Activated CD8-positive, alpha-beta memory T cell treated with anti-CD3 and anti-CD28 coated beads, Interleukin-2, amount 50 U/mL, for 4 hours (primary cell): ENCODE measurements at regions not wholly inside any gene's neighbourhood (a gene's known extent, or its start where the extent isn't known, plus 50 kb on each side); places are given as distances from the start of the nearest gene placed in this dataset.
"Not testable (repeated sequence)": the region's sequence is repeated elsewhere in the genome, so short reads cannot be mapped to it uniquely, and the experiment has no call there.

Source experiments
- DNase-seq: peaks from one replicate; pipeline ENCODE4 v3.0.0-alpha.2; 2020

DNA sequence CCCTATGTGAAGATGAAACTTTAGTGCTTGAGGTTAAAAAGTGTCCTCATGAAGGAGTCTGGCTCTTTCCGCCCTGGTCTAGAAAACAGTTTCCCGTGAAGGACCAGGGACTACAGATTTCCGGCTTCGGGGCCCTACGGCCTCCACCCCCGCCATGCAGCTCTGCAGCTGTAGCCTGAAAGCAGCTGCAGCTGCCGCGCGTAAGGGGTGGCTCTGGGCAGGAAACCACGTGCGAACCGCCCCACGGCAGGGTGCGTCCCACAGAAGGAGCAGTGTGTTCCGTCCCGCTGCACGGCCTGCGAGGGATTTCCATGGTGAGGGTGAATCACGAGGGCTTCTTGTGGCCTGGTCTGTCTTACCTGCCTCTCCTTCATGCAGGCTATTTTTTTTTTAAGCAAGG lies 117.0 kb downstream of the ERMARD start:
- peak; percentile 53 for DNase-seq

DNA sequence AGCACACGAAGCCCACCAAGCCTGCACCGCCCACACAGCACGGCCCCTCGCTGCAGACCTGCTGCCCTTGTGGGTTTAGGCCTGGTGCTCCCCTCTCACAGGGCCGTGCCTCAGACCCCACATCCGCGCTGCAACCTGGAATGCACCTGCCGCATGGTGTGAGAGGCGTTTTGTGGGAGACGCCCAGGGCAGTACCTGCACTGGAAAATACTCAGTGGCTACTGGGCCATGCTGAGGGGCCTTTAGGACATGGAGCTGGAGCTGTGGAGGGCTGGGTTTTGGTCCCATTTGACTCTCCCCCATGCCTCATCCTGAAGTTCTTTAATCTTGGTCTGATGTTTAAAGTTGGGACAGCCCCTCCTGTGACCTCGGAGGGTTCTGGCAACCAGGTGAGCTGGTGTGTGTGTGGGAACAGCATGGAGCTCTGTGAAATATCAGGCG lies 116.3 kb downstream of the ERMARD start:
- DNase-seq, result no peak

DNA sequence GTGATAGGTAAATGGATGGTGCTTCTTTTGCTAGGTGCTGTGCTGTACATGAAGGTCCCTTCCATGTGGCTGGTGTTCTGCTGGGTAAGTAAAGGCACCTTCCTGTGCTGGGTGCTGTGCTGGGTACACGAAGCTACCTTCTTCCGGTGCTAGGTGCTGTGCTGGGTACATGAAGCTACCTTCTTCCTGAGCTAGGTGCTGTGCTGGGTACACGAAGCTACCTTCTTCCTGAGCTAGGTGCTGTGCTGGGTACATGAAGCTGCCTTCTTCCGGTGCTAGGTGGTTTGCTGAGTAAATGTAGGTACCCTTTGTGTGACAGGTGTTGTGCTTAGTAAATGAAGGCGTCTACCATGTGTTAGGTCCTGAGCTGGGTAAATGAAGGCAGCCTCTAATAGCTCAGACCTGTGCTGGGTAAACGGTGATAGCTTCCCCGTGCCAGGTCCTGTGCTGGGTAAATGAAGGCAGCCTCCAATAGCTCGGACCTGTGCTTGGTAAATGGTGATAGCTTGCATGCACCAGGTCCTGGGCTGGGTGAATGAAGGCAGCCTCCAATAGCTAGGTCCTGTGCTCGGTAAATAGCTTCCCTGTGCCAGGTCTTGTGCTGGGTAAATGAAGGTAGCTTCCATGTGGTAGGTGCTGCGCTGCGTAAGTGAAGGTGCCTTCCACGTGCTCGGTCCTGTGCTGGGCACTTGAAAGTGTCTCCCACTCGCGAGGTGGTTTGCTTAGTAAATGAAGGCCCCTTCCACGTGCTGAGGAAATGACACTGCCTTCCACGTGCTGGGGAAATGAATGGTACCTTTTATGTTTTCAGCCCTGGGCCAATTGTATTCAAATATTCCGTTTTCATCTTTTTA lies 115.5 kb downstream of the ERMARD start:
- no peak for DNase-seq

DNA sequence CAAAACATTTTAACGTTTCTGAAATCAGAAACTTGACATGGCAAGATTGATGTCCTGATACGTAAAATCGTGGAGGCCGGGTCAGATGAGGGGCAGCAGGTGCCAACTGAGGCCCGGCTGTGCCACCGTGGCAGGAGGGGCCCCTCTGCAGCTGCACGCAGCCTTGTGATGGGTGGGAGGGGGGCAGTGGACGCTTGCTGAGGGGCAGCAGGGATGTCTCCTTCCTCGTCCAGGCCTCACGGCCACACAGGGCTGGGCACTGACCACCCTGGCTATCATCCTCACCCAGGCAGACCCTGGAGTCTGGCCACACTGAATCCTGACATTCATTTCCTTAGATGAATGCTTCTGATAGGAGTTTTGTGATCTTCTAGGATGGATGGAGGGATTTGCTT lies 114.7 kb downstream of the ERMARD start:
- DNase-seq, result no peak

DNA sequence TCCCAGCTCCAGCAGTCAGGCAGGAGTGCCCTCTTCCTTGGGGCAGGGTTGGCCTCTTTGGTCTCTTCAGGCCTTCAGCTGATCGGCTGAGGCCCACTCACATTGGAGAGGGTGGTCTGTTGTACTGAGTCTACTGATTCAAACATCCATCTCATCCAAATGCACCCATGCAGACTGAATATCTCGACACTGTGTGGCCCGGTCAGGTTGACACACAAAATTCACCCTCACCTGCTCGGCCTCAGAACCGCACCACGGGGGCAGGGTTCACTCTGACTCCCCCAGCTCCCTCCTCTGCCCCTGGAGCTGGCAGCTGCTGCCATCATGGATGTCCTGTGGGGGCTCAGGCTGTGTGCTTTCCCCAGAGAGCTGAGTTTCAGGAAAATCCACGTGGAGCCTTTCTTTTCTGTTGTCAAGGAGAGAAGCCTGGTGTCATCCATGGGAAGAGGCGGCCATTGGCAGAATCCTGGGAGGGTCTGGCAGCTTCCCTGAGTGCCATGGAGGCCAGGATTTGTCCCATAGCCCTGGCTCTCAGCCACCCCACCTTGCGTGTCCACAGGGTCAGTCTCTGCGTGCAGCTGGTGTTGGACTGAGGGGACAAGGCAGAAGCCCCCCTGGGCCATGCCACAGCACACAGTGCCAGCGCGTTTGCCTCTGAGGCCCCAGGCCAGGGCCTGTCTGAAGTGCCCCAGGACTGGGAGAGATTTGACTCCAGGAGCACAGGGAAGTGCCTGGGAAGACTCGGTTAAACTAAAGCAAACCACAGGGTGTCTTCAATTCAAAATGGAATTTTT lies 114.1 kb downstream of the ERMARD start:
- DNase-seq, result no peak

DNA sequence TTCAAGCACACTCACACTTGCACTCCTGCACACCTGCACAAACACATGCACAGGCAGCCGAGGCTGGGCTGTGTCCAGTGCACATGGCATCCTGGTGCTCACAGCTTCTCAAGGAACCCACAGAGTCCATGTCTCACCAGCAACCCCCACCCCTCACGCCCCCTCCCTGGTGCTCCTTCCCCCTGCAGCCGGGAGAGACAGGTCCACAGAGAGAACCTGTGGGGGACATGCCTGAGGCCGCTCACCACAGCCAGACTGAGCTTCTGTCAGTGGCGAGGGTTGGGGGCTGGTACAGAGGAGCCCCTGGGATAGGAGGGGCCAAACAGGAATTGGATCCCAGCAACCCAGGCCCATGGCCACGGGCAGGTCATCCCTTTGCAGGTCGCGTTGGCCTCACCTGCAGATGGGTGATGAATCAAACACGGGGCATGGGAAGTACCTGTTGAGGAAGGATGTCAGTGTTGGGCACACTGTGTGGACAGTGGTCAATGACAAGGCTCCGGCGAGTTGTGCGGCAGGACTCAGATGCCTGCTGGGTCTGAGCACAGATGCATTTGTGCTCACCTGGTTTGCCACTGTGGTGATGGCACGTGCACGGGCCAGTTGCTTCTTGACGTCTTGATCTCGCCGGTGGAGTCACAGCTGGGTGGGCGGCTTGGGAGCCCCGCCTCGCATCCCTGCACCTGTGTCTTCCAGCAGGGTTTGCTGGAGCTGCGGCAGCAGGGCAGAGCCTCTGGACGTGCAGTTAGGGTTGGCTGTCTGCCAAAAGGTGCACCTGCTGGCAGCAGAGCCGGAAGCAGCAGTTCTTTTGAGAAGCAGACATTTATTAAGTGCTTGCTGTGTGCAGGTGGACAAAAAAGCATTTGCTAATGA lies 113.0 kb downstream of the ERMARD start:
- no peak for DNase-seq

DNA sequence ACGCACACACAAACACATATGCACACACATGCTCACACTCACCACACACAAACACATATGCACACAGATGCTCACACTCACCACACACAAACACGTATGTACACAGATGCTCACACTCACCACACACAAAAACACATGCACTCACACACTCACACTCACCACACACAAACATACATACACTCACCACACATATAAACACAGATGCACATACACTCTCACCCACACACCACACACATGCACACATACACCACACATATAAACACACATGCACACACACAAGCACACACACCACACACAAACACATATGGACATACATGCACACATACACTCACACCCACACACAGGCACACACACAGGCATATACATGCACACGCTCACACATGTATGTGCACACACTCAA lies 112.3 kb downstream of the ERMARD start:
- no peak for DNase-seq

DNA sequence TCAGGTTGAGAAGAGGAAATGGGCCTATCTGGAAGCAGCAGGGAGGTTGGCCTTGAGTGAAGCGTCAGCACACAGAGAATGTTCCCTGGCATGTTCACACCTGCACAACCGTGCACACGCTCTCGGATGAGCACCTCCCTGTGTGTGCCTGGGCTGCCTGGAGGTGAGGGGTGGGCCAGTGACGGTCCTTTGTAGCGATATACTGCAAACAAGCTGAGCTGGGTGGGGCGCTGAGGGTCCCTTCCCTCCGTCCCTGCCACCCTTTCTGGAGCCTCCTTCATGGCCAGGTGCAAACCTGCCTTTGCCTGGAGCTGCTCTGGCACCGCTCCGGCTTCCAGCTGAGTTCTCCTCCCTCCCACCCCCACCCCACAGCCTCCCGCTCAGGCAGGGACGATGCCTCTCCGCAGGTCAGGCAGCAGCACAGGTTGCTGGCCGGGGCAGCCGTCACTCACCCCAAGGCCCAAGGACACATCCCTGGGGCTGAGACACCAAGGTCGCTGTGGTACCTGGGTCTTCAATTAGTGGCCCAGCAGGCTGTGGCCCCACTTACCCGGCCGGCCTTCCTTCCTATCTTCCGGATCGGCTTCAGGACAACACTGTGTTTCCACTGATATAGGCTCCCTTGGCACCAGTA lies 111.6 kb downstream of the ERMARD start:
- no peak for DNase-seq

DNA sequence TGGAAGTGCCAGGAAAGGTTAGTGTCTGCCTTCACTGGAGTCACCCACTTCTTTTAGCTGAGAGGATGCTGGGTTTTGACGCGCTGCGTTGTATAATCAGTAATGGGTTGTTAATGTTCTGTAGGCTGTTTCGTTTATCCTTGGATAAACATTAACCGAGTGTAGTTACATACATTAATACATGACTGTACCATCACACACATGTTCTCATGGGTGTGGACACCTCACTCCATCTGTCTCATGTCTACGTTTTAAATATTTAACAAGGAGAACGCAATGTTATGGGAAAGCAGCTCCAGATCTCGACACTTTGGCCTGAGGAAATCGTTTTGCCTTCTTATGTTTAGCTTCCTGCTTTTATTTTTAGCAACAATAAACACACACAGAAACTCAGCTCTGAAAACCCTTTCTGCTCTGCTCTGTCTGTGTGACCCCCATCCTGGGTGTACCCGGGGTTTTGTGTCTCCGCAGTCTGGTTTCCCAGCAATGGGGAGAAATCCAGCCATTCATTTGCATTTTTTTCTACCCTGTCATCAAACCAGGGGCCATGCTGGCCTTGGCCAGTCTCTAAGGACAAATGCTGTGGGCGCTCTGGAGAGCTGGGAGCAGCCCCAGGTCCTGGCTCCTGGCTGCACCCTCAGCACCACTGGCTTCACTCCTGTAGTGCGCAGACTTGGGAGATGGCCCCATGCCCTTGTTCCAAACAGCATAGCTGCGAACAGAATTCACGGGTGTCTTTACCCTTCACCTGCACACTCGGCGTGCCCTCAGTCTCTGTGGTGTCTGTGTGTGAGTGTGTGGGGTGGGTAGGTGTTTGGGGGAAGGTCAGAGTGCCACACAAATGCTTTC lies 110.8 kb downstream of the ERMARD start:
- DNase-seq, result no peak

DNA sequence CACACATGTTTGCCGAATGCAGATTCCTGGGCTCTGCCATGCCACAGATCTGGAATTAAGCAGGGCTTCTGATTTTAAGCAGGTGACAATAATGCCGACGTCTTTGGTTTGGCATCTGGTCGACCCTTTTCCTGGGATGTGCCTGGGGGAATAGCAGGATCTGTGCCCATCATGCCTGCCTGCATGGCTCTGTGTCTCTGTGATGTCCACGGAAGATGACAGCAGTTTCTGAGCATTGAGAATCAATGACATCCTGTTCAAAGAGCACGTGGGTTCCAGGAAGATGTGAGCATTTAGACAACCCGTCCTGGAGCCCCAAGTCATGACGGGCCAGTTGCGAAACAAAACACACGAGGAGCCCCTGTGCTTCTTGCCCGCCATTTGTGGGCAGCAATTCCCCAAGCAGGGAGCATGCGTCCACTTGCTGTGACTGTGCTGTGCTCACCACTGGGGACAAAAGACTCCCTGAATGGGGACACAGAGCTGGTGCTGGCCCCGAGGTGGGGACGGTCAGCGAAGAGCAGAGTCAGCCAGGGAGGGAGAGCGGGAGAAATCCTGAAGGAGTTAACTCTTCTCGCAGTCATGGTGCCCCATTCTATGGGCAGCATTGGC lies 110.1 kb downstream of the ERMARD start:
- DNase-seq, result no peak

DNA sequence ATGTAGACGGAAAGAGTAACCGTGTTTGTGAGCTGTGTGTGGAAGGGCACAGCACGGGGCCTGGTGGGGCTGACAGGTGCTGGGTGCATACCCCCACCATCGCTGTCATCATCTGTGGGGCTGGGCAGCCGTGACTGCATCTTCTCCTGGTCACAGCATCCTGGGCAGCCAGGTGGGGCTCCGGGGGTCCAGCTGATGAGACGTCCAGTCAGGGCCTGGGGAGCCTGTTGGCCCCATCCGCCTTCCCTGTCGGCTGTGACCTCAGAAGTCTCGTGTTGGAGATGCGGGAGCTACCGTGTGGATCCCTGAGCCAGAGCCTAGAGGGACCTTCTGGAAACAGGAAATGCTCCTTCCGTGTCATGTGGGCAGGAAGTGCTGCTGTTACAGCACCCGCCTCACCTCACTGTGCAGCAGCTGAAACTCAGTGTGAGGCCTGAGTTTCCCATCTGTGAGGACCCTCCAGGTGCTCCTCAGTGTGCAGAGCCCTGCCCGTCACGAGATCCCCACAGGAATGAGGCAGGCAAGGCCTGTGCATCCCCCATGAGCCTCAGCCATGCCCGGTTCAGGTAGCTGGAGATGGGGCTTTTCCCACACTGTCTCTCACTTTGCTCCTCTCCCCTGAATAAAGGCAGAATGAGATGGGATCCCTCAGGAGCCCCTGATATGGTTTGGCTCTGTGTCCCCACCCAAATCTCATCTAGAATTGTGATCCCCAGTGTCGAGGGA lies 108.7 kb downstream of the ERMARD start:
- DNase-seq, result no peak

DNA sequence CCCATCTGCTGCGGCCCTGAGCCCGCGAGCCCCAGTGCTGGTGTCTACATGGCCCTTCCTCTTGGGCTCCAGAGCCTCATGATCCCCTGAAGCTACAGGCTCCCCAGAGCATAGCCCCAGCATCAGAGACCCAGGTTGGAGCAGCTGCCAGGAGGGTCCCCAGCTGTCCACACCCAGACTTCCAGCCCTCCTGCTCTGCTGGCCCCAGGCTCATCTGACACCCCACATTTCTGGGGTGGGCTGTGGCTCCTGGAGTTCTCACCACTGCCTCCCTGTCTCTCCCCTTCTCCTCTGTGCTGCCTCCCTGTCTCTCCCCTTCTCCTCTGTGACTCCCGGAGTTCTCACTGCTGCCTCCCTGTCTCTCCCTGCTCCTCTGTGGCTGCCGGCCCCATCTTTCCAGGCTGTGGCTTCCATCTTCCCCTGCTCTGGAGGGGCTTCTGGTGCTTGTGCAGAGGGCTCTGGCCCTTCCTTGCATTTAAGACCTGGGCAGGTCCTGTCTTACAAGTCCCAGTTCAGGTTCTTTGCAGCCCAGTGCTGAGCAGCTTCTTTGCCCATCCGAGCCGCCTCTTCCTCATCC lies 108.1 kb downstream of the ERMARD start:
- no peak for DNase-seq

DNA sequence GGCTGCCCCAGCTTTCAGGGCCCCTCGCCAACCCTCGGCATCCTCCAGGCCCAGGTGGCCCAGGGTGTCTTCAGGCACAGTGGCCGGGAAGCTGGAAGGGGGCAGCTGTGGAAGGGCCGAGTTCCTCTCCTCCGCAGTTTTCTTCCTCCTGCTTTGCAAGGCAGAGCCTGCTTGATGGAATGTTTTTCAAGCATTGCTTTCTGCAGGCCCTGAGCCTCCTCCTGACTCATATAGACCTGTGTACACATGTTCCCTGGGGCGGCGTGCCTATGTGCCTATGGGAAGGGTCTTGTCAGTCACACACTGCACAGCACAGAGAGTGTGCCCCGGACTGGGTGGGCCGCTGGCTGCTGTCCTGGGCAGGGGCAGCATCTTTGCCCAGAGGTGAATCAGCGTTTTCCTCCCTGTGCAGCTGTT lies 107.5 kb downstream of the ERMARD start:
- DNase-seq, result no peak

DNA sequence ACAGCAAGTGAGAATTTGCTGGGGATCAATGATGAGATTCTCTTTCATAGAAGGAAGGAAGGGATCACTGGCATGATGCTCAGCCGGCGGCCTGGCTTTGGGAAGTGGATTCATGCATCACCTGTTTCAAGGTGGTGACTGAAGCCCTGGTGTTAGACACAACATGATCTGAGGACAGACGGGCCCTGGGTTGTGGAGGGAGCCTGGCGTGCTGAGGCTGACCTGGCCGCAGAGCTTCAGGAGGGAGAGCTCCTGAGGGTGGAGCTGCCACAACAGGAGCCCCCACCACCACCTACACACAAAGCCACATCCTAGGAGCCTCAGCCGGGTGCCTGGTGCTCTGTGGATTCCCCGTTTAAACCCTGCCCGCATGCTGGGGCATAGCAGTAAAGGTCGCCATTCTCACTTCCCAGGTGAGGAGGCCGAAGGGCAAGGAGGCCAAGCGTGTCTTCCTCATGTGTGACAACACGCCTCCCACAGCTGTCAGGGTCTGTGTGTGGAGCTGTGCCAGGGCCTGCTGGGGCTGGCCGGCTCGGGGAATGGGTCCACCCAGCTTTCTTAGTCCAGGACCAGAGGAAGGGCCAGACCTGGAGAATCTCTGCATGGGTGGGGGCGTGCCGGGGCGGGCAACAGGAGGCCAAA lies 107.0 kb downstream of the ERMARD start:
- no peak for DNase-seq

DNA sequence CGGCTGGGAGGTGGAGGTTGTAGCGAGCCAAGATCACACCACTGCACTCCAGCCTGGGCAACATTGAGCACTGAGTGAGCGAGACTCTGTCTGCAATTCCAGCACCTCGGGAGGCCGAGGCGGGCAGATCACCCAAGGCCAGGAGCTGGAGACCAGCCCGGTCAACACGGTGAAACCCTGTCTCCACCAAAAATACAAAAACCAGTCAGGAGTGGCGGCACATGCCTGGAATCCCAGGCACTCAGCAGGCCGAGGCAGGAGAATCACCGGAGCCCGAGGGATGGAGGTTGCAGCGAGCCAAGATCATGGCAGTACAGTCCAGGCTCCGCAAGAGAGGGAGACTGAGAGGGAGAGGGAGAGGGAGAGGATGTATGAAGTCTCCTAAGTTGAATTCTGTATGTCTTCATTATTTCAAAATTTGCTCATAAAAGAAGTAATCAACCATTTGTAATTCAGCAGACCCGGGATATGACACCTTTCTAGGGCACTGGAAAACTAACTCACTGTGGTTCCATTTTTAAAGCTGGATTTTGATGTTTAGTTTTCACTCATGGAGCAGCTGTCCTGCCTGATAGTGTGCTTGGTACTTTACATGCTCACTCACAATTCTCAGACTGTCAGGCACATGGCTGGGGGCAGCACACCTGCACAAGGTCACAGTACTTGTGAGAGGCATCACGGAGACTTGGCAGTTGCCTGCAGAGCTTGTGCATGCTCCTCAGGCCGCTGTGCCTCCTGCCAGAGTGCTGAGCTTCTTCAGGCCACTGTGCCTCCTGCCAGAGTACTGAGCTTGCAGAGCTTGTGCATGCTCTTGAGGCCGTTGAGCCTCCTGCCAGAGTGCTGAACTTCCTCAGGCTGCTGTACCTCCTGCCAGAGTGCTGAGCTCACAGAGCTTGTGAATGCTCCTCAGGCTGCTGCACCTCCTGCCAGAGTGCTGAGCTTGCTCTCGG lies 106.2 kb downstream of the ERMARD start:
- no peak for DNase-seq

DNA sequence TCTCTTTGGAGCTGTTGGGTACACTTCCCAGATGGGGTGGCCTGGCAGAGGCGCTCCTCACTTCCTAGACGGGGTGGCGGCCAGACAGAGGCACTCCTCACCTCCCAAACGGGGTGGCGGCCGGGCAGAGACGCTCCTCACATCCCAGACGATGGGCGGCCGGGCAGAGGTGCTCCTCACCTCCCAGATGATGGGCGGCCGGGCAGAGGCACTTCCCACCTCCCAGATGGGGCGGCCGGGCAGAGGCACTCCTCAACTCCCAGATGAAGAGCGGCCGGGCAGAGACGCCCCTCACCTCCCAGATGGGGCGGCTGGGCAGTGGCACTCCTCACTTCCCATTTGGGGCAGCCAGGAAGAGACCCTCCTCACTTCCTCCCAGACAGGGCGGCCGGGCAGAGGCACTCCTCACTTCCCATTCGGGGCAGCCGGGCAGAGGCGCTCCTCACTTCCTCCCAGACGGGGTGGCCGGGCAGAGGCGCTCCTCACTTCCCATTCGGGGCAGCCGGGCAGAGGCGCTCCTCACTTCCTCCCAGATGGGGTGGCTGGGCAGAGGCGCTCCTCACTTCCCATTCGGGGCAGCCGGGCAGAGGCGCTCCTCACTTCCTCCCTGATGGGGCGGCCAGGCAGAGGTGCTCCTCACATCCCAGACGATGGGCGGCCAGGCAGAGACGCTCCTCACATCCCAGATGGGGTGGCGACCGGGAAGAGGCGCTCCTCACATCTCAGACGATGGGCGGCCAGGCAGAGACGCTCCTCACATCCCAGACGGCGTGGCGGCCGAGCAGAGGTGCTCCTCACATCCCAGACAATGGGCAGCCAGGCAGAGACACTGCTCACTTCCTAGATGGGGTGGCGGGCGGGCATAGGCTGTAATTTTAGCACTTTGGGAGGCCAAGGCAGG lies 105.3 kb downstream of the ERMARD start:
- not testable (repeated sequence) for DNase-seq

DNA sequence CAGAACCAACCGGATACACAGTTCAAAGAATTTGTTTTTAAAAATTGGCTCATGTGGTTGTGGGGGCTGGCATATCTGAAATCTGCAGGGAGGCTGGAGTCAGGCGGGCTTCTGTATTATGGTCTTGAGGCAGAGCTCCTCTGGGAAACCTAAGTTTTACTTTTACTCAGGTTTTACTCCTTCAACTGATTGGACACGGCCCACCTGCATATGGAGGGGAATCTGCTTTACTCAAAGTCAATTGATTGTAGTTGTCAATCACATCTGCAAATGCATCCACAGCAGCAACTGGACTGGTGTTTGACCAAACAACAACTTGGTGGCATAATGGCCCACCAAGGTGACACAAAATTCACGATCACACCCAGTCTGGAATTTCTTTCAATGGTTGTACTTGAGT lies 103.4 kb downstream of the ERMARD start:
- DNase-seq, result no peak
